ENCODE measurements at regions not wholly inside any gene's neighbourhood (a gene's known extent, or its start where the extent isn't known, plus 50 kb on each side); places are given as distances from the start of the nearest gene placed in this dataset.
"Not testable (repeated sequence)": the region's sequence is repeated elsewhere in the genome, so short reads cannot be mapped to it uniquely, and the experiment has no call there.

DNA sequence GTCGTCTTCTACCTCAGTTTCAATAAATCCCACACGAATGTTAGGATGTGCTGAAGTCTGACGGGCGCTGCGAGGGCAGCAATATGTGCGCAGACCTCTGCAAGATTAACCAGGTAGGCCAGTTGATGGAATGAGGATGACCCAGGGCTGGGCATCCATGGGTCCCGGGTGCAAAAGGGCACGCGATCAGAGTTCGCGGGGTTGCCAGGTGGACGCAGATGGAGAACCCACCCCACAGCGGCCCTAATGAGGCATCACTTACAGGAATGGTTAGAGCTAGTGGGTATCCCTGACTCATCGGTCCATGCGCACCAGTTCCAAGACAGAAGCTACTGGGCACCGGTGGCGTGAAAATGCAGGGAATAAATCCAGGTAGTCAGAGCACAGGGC lies 2116.0 kb downstream of the TP53TG3F start:
- TF ChIP-seq, protein P1, sequence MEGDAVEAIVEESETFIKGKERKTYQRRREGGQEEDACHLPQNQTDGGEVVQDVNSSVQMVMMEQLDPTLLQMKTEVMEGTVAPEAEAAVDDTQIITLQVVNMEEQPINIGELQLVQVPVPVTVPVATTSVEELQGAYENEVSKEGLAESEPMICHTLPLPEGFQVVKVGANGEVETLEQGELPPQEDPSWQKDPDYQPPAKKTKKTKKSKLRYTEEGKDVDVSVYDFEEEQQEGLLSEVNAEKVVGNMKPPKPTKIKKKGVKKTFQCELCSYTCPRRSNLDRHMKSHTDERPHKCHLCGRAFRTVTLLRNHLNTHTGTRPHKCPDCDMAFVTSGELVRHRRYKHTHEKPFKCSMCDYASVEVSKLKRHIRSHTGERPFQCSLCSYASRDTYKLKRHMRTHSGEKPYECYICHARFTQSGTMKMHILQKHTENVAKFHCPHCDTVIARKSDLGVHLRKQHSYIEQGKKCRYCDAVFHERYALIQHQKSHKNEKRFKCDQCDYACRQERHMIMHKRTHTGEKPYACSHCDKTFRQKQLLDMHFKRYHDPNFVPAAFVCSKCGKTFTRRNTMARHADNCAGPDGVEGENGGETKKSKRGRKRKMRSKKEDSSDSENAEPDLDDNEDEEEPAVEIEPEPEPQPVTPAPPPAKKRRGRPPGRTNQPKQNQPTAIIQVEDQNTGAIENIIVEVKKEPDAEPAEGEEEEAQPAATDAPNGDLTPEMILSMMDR (IDR thresholded peaks at IDR 0.05; ENCODE audit: borderline replicate concordance): no peak
- Histone ChIP-seq H3K36me3 (no peaks in the 10 kb centered on the region), H3K4me3 (no peak overlapping the region), H3K27ac (replicated peaks) (no peak overlapping the region), H3K4me1 (no peaks in the 10 kb centered on the region), H3K27me3 (ENCODE audit: low read depth) (peaks cover 34% of the 10 kb centered on the region), H3K9me3 (replicated peaks) (peaks cover 18% of the 10 kb centered on the region)
- intact Hi-C loops (cut with micrococcal nuclease): no loop called here
- DNase-seq: no peak

DNA sequence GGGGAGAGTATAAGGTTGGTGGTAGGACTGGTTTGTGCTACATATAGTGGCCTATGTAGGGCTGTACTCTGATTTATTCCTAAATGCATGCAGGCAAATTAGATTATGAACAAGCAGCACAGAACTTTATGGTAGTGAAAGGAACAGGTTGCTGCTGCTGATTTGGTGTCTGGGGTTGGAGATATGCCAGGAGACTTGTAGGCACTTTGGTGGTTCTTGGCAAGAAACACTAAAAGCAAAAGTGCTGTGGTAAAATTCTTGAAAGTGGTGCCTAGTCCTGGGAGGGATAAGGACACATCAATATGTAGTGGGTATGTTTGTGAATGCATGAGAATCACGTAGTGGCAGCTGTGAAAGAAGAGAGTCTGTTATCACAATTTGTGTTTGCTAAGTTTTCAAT lies 2126.0 kb downstream of the TP53TG3F start:
- TF ChIP-seq, protein P1 (IDR thresholded peaks at IDR 0.05; ENCODE audit: borderline replicate concordance): no peak
- Histone ChIP-seq H3K27ac (replicated peaks) (no peak overlapping the region), H3K36me3 (no peaks in the 10 kb centered on the region), H3K4me1 (no peaks in the 10 kb centered on the region), H3K4me3 (no peak overlapping the region), H3K27me3 (ENCODE audit: low read depth) (peaks cover 5% of the 10 kb centered on the region), H3K9me3 (replicated peaks) (peaks cover 3% of the 10 kb centered on the region)
- DNase-seq: no peak
- intact Hi-C loops (cut with micrococcal nuclease): no loop called here

DNA sequence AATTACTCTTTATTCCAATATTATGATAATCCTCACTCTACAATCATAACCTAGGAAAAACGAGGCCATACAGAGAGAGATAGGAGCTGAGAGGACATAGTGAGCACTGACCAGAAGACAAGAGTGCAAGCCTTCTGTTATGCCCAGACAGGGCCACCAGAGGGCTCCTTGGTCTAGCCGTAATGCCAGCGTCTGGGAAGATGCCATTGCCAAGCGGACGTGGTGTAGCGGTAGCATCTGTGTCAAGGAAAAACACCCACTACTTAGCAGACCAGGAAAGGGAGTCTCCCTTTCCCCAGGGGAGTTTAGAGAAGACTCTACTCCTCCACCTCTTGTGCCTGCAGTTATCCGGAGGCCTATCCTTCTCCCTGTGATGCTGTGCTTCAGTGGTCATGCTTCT lies 2131.5 kb downstream of the TP53TG3F start:
- intact Hi-C loops (cut with micrococcal nuclease): not testable (repeated sequence)

DNA sequence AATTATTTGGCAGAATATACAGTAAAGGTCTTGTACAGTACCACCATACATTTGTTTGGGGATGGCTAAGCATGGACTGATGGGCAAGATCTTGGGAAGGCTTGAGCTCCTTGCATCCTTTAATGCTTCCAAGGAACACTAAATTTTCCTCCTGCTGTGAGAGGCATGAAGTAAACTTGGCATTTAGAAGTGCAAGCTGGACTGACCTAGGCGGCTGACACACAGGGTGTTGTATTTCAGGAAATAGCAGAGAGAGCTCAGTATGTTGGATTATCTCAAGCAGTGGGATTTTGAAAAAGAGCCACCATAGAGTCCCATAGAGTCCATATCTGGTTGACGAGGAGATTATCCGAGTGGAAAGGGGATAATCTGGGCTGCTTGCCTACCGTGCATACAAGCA lies 2137.1 kb downstream of the TP53TG3F start:
- no peaks in the 10 kb centered on the region for H3K36me3 ChIP-seq
- peaks cover 6% of the 10 kb centered on the region for H3K27me3 ChIP-seq (ENCODE audit: low read depth)
- no peak for DNase-seq
- H3K27ac ChIP-seq (replicated peaks): no peak overlapping the region
- intact Hi-C loops (cut with micrococcal nuclease): no loop called here
- no peaks in the 10 kb centered on the region for H3K9me3 ChIP-seq (replicated peaks)
- TF ChIP-seq, protein P1 (IDR thresholded peaks at IDR 0.05; ENCODE audit: borderline replicate concordance): no peak
- H3K4me1 ChIP-seq: no peaks in the 10 kb centered on the region
- no peak overlapping the region for H3K4me3 ChIP-seq

More for the DNA sequence above, 2131.5 kb downstream of the TP53TG3F start:
- not testable (repeated sequence) for H3K4me3 ChIP-seq; H3K36me3 ChIP-seq; H3K27me3 ChIP-seq (ENCODE audit: low read depth); H3K27ac ChIP-seq (replicated peaks); H3K4me1 ChIP-seq; H3K9me3 ChIP-seq (replicated peaks); DNase-seq
- TF ChIP-seq, protein P1 (IDR thresholded peaks at IDR 0.05; ENCODE audit: borderline replicate concordance): peak; percentile 55

DNA sequence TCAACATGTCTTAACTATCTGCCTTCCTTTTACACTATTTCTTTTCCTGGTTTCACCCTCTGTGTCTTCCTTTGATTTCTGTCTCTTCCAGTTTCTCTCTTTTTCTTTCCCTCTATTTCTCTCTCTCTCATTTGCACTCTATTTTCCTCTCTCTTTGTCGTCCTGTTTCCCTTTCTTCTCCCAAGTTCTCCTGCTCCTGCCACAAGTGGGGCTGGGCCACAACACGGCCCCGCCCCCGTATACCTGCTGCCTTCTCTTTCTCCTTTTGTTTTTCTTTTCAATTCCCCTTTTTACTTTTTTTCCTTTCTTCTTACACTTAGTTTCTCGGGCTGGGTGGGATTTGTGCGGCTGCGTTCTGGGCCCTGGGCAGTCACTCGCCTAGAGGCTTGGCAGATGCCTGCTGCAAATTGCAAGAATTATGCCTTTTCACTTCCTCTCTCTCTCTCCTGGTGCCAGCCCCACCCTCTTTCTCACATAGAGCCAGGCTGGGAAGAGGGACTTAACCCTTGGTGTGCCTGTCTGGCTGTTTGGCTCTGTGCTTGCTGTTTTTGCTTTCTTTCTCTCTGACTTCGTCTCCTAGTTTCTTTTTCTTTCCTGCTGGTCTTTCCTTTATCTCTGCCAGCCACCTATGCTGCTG lies 2139.4 kb downstream of the TP53TG3F start:
- no peaks in the 10 kb centered on the region for H3K9me3 ChIP-seq (replicated peaks)
- H3K27ac ChIP-seq (replicated peaks): no peak overlapping the region
- H3K27me3 ChIP-seq (ENCODE audit: low read depth): peaks cover 6% of the 10 kb centered on the region
- no peaks in the 10 kb centered on the region for H3K4me1 ChIP-seq
- intact Hi-C loops (cut with micrococcal nuclease): no loop called here
- no peak for DNase-seq
- no peak overlapping the region for H3K4me3 ChIP-seq
- TF ChIP-seq, protein P1 (IDR thresholded peaks at IDR 0.05; ENCODE audit: borderline replicate concordance): no peak
- no peaks in the 10 kb centered on the region for H3K36me3 ChIP-seq
